Ectodermal cell (in vitro differentiated cells): ENCODE measurements at regions not wholly inside any gene's neighbourhood (a gene's known extent, or its start where the extent isn't known, plus 50 kb on each side); places are given as distances from the start of the nearest gene placed in this dataset.
A peak's percentile ranks its signal among the peaks of the same experiment; 100 is the strongest.
"Not testable (repeated sequence)": the region's sequence is repeated elsewhere in the genome, so short reads cannot be mapped to it uniquely, and the experiment has no call there.

Experiments
- H3K27ac ChIP-seq: 2 replicates; pipeline ENCODE4 v1.7.0; 2013; ENCODE audit warnings: mild to moderate bottlenecking, low read depth, low read length; ENCODE audit not compliant: insufficient read depth, poor library complexity, severe bottlenecking
- H3K27me3 ChIP-seq: 2 replicates; pipeline ENCODE4 v1.7.0; 2013; ENCODE audit warnings: mild to moderate bottlenecking, low read length; ENCODE audit not compliant: insufficient read depth, control insufficient read depth, poor library complexity, severe bottlenecking
- H3K36me3 ChIP-seq: one replicate; pipeline ENCODE4 v1.7.0; 2013; ENCODE audit warnings: low read length; ENCODE audit not compliant: control insufficient read depth, insufficient read depth
- H3K4me1 ChIP-seq: one replicate; pipeline ENCODE4 v1.7.0; 2013; ENCODE audit warnings: low read length; ENCODE audit not compliant: control insufficient read depth, insufficient read depth
- H3K4me3 ChIP-seq: 2 replicates; pipeline ENCODE4 v1.7.0; 2013; ENCODE audit warnings: low read depth, low read length, control low read depth; ENCODE audit not compliant: insufficient read depth
- H3K9me3 ChIP-seq: 2 replicates; pipeline ENCODE4 v1.7.0; 2013; ENCODE audit warnings: mild to moderate bottlenecking, low read length, moderate library complexity; ENCODE audit not compliant: control insufficient read depth
- WGBS, 2 experiments: methylation state at CpG; one replicate each; pipeline ENCODE4 v1.1.7; 2013; ENCODE audit warnings: missing lambda C conversion rate in 2 of 2; 5-methylcytosine and 5-hydroxymethylcytosine counted together

DNA sequence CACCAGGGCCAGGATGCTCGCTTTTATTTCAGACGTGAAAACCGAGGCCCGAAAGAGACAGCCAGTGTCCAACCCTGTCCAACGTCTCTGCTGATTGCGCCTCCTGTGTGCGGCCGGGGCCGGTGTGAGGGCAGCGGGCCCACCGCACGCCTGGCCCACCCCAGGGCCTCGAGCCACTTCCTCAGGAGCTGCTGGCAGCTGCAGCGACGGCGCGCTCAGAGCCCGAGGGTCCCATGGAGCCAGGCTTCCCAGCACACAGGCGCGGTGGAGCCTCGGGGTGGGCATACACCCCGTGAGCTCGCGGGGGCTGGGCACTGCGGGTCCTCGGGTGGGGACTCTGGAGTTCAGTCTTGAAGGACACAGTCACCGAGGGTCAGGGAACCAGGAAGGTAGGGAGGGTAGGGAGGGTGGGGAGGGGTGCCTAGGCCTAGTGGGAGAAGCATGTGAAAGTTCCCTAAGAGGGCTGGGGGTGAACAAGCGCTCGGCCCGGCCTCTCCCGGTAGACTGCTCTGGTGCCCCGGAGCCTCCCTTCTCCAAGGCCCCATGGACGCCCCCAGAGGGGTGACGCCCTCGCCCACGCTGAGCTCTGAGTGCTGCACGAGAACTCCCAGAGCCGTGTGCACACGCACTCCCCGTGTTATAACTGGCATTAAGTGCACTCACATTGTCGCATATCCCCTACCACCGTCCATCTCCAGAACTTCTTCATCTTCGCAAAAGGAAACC, 1547.2 kb downstream of the RPIA start:
- WGBS, 2 experiments = 92% methylated on average over 43 of the region's 43 CpGs
- not testable (repeated sequence) for H3K4me1 ChIP-seq, H3K27me3 ChIP-seq, H3K27ac ChIP-seq, H3K9me3 ChIP-seq, H3K4me3 ChIP-seq, H3K36me3 ChIP-seq

DNA sequence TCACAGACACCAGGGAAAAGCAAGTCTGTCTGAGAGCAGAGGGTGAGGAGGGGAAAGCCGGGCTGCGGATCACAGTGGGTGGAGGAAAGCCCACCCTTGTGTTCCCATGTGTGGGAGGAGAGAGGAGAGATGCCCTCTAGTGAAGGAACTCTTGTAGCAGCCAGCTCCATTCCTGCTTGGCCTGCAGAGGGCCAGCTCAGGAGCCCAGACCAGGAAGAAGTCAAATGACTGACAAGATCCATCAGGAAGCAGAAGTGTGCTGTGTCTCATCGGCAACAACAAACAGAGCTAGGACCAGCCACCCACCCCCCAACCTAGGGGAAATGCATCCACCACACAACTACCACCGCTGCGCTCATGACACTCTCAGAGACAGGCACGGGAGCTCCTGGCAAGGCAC, 1548.3 kb downstream of the RPIA start:
- H3K36me3 ChIP-seq, H3K27me3 ChIP-seq, H3K4me1 ChIP-seq, H3K27ac ChIP-seq, H3K4me3 ChIP-seq, H3K9me3 ChIP-seq: not testable (repeated sequence)
- 39 to 73% methylated on average over 4 to 5 of the region's 6 CpGs for WGBS, 2 experiments

DNA sequence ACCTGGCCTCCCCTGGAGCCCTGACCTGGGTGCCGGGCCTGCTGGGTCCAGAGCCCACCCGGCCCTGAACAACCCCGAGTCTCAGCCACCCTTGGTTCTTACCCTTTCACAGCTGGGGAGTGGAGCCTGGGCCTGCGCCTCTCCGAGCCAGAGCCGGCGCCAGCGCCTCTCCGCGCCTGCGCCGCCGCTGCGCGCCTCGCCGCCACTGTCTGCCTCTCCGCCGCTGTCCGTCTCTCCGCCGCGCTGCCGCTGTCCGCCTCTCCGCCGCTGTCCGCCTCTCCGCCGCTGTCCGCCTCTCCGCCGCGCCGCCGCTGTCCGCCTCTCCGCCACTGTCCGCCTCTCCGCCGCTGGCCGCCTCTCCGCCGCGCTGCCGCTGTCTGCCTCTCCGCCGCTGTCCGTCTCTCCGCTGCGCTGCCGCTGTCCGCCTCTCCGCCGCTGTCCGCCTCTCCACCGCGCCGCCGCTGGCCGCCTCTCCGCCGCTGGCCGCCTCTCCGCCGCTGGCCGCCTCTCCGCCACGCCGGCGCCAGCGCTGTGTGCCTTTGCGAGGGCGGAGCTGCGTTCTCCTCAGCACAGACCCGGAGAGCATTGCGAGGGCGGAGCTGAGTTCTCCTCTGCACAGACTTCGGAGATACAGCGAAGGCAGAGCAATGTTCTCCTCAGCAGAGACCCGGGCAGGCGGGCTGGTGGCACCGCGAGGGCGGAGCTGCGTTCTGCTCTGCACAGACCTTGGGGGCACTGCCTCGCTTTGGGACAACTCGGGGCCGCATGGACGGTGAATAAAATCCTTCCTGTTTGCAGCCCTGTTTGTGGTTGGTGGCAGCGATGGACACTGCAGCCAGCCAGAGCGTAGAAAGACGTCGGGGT, 1553.7 kb downstream of the RPIA start:
- H3K4me1 ChIP-seq, H3K27ac ChIP-seq, H3K27me3 ChIP-seq, H3K36me3 ChIP-seq, H3K9me3 ChIP-seq: not testable (repeated sequence)
- H3K4me3 ChIP-seq = peak overlapping the region; percentile 38
- WGBS, 2 experiments = 11 to 14% methylated on average over 85 to 90 of the region's 94 CpGs

DNA sequence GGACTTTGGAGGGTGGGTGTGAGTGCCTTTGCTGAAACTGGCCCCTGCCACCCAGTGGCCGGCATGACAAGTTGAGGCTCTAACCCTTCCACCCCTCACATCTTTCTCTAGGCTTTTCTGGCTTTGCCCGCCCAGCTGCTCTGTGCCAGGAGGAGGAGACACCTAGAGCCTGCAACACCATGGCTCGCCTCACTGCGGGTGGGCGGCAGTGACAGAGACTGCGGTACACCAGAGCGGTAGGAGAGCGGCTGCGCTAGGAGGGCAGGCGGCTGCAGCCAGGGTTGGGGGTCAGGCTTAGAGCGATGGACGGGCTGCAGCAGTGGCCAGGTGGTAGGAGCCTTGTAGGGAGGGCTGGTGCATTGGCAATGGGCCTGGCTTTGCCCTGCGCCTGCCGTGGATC, 1556.9 kb downstream of the RPIA start:
- not testable (repeated sequence) for H3K36me3 ChIP-seq, H3K4me1 ChIP-seq, H3K4me3 ChIP-seq, H3K27ac ChIP-seq, H3K9me3 ChIP-seq, H3K27me3 ChIP-seq
- WGBS, 2 experiments = 95% methylated on average over 6 to 9 of the region's 14 CpGs

DNA sequence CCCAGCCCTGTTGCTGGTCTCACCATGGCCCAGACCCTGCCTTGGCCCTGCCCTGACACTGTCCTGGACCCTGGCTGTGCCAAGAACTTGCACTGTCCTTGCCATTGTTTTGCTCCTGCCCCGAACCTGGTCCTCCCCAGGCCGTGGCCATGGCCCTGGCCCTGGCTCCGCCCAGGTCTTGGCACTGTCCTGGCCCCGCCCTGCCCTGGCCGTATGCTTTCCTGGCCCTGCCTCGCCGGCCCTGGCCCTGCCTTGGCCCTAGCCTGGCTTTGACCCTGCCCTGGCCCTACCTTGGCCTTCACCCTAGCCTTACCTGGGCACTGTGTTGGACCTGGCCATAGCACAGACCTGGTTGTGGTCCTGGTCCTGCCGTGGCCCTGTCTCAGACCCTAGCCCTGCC, 1558.9 kb downstream of the RPIA start:
- H3K4me3 ChIP-seq, H3K27me3 ChIP-seq, H3K36me3 ChIP-seq, H3K27ac ChIP-seq, H3K4me1 ChIP-seq, H3K9me3 ChIP-seq: not testable (repeated sequence)
- 80 to 81% methylated on average over 8 of the region's 8 CpGs for WGBS, 2 experiments

DNA sequence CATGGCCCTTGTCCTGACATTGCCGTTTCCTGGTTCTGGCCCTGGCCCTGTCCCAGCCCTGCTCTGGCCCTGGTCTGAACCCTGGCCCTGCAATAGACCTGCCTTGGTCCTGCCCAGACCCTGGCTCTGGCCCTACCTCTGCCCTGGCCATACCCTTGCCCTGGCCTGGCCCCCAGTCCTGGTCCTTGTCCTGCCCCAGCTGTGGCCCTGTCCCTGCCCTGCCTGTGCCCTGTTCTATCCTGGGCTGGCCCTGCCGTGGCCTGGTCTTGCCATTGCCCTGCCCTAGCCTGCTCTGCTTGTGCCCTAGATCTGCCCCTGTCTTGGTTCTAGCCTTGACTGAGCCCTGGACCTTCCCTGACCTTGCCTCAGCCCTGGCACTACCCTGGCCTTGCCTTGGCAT, 1560.1 kb downstream of the RPIA start:
- H3K9me3 ChIP-seq, H3K4me1 ChIP-seq, H3K27me3 ChIP-seq, H3K36me3 ChIP-seq, H3K4me3 ChIP-seq, H3K27ac ChIP-seq: not testable (repeated sequence)
- WGBS, 2 experiments = 86 to 91% methylated on average over 2 of the region's 2 CpGs

DNA sequence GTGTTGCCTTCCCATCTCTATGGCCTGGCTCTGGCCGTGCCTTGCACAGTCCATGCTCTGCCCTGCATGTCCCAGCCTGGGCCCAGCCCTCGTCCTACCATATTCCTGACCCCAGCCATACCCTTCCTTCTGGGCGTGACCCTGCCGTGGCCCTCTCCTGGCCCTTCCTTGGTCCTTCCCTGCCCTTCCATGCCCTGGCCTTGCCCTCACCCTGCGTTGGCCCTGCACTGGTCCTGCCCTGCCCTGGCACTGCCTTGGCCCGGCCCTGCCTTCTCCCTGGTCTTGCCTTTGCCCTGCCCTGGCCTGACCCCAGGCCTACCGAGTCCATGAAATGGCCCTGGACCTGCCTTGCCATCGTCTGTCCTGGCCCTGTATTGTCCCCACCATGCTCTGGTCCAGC, 1561.8 kb downstream of the RPIA start:
- not testable (repeated sequence) for H3K4me1 ChIP-seq, H3K27ac ChIP-seq, H3K36me3 ChIP-seq, H3K4me3 ChIP-seq, H3K9me3 ChIP-seq, H3K27me3 ChIP-seq
- 90% methylated on average over 8 of the region's 8 CpGs for WGBS, 2 experiments

DNA sequence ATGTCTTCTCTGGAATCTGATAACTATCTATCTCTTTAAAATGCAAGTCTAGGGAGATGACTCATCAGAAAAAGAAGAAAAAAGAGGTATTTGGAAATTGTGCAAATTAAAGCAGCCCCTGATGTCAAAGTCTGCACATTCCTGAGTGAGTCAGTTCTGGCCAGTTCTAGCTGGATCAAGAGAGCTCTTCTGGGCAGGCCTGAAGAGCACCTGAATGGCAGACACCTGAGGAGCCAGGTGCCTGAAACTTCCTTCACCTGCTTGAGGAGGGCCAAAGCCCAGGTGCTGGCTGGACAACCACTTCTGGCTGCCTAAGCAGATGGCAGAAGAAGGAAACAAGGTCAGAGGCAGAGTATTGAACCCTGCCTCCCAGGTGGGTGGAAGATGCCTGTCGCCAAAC, 1575.4 kb downstream of the RPIA start:
- not testable (repeated sequence) for H3K27ac ChIP-seq, H3K4me1 ChIP-seq, H3K4me3 ChIP-seq, H3K36me3 ChIP-seq, H3K9me3 ChIP-seq, H3K27me3 ChIP-seq
- 93 to 100% methylated on average over 1 of the region's 1 CpG for WGBS, 2 experiments

DNA sequence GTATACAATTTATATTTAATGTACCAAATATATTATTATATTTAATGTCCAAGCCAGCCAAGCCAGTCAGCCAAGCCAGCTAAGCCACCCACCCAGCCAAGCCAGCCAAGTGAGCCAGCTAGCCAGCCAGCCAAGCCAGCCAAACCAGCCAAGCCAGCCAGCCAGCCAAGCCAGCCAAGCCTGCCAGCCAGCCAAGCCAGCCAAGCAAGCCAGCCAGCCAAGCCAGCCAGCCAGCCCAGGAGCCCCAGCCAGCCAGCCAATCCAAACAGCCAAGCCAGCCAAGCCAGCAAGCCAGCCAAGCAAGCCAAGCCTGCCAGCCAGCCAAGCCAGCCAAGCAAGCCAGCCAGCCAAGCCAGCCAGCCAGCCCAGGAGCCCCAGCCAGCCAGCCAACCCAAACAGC, 1596.3 kb downstream of the RPIA start:
- not testable (repeated sequence) for H3K36me3 ChIP-seq, H3K4me3 ChIP-seq, H3K9me3 ChIP-seq, H3K27me3 ChIP-seq, H3K4me1 ChIP-seq, H3K27ac ChIP-seq

DNA sequence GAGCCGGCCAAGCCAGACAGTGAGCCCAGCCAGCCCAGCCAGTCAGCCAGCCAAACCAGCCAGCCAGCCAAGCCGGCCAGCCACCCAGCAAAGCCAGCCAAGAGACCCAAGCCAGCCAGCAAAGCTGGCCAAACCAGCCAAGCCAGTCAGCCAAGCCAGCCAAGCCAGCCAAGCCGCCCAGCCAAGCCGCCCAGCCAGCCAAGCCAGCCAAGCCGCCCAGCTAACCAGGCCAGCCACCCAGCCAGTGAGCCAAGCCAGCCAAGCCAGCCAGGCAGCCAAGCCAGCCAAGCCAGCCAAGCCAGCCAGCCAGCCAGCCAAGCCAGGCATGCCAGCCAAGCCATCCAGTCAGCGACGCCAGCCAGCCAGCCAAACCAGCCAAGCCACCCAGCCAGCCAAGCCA, 1596.9 kb downstream of the RPIA start:
- not testable (repeated sequence) for H3K4me3 ChIP-seq, H3K27me3 ChIP-seq, H3K27ac ChIP-seq, H3K9me3 ChIP-seq, H3K36me3 ChIP-seq, H3K4me1 ChIP-seq
- WGBS, 2 experiments = 91 to 93% methylated on average over 5 of the region's 7 CpGs
